ENCODE measurements at regions not wholly inside any gene's neighbourhood (a gene's known extent, or its start where the extent isn't known, plus 50 kb on each side); places are given as distances from the start of the nearest gene placed in this dataset.

DNA sequence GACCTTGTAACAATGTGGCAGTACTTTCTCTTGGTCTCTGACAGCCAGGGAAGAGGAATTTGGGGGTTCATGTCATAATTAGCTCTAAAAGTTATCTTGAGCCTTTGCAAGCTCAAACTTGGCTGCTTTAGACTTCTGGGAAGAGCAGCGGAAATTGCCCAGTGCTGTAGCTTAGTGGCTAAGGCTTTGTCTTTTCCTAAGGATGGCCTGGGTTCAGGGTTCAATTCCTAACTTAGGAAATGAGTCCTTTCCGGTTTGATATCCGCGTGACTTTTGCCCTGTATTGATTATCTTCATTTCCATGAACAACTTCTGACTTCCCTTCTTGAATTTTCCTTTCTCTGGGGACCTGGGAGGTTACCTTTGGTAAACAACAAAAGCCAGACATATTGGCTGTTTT lies 961.0 kb downstream of the CNTNAP5 start:
- no peak overlapping the region for H3K56ac ChIP-seq (ENCODE audit: extremely low read depth, insufficient read depth, low read length)
- H2BK120ac ChIP-seq (ENCODE audit: low read depth, low read length): no peak overlapping the region
- no peak for TF ChIP-seq CEBPB (IDR thresholded peaks at IDR 0.05; ENCODE audit: low read depth, low read length)
- TF ChIP-seq, protein P1, sequence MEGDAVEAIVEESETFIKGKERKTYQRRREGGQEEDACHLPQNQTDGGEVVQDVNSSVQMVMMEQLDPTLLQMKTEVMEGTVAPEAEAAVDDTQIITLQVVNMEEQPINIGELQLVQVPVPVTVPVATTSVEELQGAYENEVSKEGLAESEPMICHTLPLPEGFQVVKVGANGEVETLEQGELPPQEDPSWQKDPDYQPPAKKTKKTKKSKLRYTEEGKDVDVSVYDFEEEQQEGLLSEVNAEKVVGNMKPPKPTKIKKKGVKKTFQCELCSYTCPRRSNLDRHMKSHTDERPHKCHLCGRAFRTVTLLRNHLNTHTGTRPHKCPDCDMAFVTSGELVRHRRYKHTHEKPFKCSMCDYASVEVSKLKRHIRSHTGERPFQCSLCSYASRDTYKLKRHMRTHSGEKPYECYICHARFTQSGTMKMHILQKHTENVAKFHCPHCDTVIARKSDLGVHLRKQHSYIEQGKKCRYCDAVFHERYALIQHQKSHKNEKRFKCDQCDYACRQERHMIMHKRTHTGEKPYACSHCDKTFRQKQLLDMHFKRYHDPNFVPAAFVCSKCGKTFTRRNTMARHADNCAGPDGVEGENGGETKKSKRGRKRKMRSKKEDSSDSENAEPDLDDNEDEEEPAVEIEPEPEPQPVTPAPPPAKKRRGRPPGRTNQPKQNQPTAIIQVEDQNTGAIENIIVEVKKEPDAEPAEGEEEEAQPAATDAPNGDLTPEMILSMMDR (conservative IDR thresholded peaks at IDR 0.05; ENCODE audit: low read depth, low read length): no peak
- no peak for TF ChIP-seq NFE2L2 (IDR thresholded peaks at IDR 0.05; ENCODE audit: low read depth, low read length)
- TF ChIP-seq, protein P2, sequence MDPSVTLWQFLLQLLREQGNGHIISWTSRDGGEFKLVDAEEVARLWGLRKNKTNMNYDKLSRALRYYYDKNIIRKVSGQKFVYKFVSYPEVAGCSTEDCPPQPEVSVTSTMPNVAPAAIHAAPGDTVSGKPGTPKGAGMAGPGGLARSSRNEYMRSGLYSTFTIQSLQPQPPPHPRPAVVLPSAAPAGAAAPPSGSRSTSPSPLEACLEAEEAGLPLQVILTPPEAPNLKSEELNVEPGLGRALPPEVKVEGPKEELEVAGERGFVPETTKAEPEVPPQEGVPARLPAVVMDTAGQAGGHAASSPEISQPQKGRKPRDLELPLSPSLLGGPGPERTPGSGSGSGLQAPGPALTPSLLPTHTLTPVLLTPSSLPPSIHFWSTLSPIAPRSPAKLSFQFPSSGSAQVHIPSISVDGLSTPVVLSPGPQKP (IDR thresholded peaks at IDR 0.05; ENCODE audit: borderline replicate concordance, low read depth, low read length): no peak
- TF ChIP-seq, protein P3, sequence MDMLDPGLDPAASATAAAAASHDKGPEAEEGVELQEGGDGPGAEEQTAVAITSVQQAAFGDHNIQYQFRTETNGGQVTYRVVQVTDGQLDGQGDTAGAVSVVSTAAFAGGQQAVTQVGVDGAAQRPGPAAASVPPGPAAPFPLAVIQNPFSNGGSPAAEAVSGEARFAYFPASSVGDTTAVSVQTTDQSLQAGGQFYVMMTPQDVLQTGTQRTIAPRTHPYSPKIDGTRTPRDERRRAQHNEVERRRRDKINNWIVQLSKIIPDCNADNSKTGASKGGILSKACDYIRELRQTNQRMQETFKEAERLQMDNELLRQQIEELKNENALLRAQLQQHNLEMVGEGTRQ (IDR thresholded peaks at IDR 0.05; ENCODE audit: low read depth, low read length): no peak
- TF ChIP-seq POLR2A (IDR thresholded peaks at IDR 0.05; ENCODE audit: low read depth, low read length): no peak
- no peak for TF ChIP-seq SMC3 (IDR thresholded peaks at IDR 0.05; ENCODE audit: low read depth, low read length)
- no peak for TF ChIP-seq CHD1 (IDR thresholded peaks at IDR 0.05; ENCODE audit: low read depth, low read length)
- TF ChIP-seq MAZ (IDR thresholded peaks at IDR 0.05; ENCODE audit: borderline replicate concordance, low read depth, low read length): no peak
- no peak for TF ChIP-seq MAFK (IDR thresholded peaks at IDR 0.05; ENCODE audit: low read depth, low read length)
- no peak for TF ChIP-seq MXI1 (IDR thresholded peaks at IDR 0.05; ENCODE audit: borderline replicate concordance, low read depth, low read length)
- no peak for TF ChIP-seq RAD21 (IDR thresholded peaks at IDR 0.05; ENCODE audit: low read length)
- TF ChIP-seq RFX5 (IDR thresholded peaks at IDR 0.05; ENCODE audit: low read depth, low read length): no peak
- TF ChIP-seq BHLHE40 (IDR thresholded peaks at IDR 0.05; ENCODE audit: low read depth, low read length): no peak
- no peak for TF ChIP-seq FOS (IDR thresholded peaks at IDR 0.05; ENCODE audit: low read depth, low read length)
- TF ChIP-seq RCOR1 (IDR thresholded peaks at IDR 0.05; ENCODE audit: insufficient replicate concordance, low read length): no peak
- ChIA-PET POLR2A (ENCODE audit: unreplicated experiment) (no interaction called here), CTCF (no interaction called here)
- no peak overlapping the region for H4K5ac ChIP-seq (ENCODE audit: low read depth, low read length)
- no peak overlapping the region for H2BK5ac ChIP-seq (ENCODE audit: low read depth, low read length, poor library complexity, severe bottlenecking)
- H3K36me3 ChIP-seq (ENCODE audit: control insufficient read depth, insufficient read depth, low read length): no peaks in the 10 kb centered on the region
- H2AFZ ChIP-seq (replicated peaks; ENCODE audit: low read length, poor library complexity): no peak overlapping the region
- no peak overlapping the region for H4K8ac ChIP-seq (ENCODE audit: low read depth in 2 of 2, low read length in 2 of 2)
- no peaks in the 10 kb centered on the region; the same call in 1 of the 2 replicates for H3K9me3 ChIP-seq (ENCODE audit: control insufficient read depth, insufficient read depth, low read length)
- no peak overlapping the region for H2AK9ac ChIP-seq (replicated peaks; ENCODE audit: low read depth, low read length, poor library complexity)
- H3K18ac ChIP-seq (ENCODE audit: low read depth, low read length): no peak overlapping the region
- no peaks in the 10 kb centered on the region for H3K27me3 ChIP-seq (ENCODE audit: control insufficient read depth, insufficient read depth, low read length)
- no peak overlapping the region for H3K14ac ChIP-seq (replicated peaks; ENCODE audit: low read depth, low read length)
- H3K4me1 ChIP-seq (ENCODE audit: control insufficient read depth, insufficient read depth, low read length): no peaks in the 10 kb centered on the region
- H2BK20ac ChIP-seq (ENCODE audit: low read depth, low read length): no peak overlapping the region
- no peak overlapping the region for H3K27ac ChIP-seq (ENCODE audit: insufficient read depth, low read length)
- no peak overlapping the region for H2BK15ac ChIP-seq (ENCODE audit: low read depth, low read length)
- no peak overlapping the region for H3K4ac ChIP-seq (ENCODE audit: low read depth, low read length)
- WGBS, 2 experiments (ENCODE audit: extremely low coverage in 2 of 2, insufficient read length in 1 of 2): 100% methylated on average over 1 of the region's 4 CpGs; no CpG with 5 or more reads in 1 of the 2 experiments
- no peak overlapping the region for H3K4me3 ChIP-seq (ENCODE audit: insufficient read depth, low read depth, low read length)
- no peak for DNase-seq
- intact Hi-C loops (cut with micrococcal nuclease): no loop called here
- H4K20me1 ChIP-seq (ENCODE audit: insufficient read depth, low read length): no peaks in the 10 kb centered on the region
- H4K91ac ChIP-seq (ENCODE audit: insufficient read depth, low read depth, low read length): no peak overlapping the region
- no peaks in the 10 kb centered on the region for H3K79me1 ChIP-seq (ENCODE audit: low read depth in 1 of 2, low read length in 2 of 2)
- no peaks in the 10 kb centered on the region for H3K9me1 ChIP-seq (ENCODE audit: insufficient read depth, low read length)
- no peak overlapping the region for H3K4me2 ChIP-seq (ENCODE audit: low read depth, low read length)
- no peak overlapping the region for H3K9ac ChIP-seq (ENCODE audit: low read depth, low read length)
- in situ Hi-C loops (cut with MboI; ENCODE audit: low sequenced_read_pairs): no loop called here
- dilution Hi-C loops (cut with HindIII; ENCODE audit: low sequenced_read_pairs, unreplicated experiment): no loop called here
- H2AK5ac ChIP-seq (ENCODE audit: low read depth, low read length): no peak overlapping the region
- BruUV-seq (replicated peaks): no TSS peak
- H3K23ac ChIP-seq (ENCODE audit: low read depth, low read length): no peak overlapping the region
- ATAC-seq (ENCODE audit: low read depth): no peak

All from IMR-90 (cell line).